RWPE2 (cell line): ENCODE measurements at regions not wholly inside any gene's neighbourhood (a gene's known extent, or its start where the extent isn't known, plus 50 kb on each side); places are given as distances from the start of the nearest gene placed in this dataset.

Experiments used
- ATAC-seq: fragments of 200-7000 bp; cut with Tn5 transposase; 3 replicates; pipeline ENCODE4 v1.9.1; 2021; ENCODE audit warnings: low read depth
- DNase-seq: peaks from one replicate; pipeline ENCODE4 v3.0.0-alpha.2; 2020; ENCODE audit warnings: low spot score
- H3K27ac ChIP-seq: fragments of 450-650 bp; 2 replicates; pipeline ENCODE4 v1.5.1; 2017; ENCODE audit warnings: mild to moderate bottlenecking; ENCODE audit not compliant: poor library complexity, severe bottlenecking
- H3K27me3 ChIP-seq: fragments of 250-450 bp; sonication (Bioruptor Pico); 2 replicates; pipeline ENCODE4 v1.5.1; 2021; ENCODE audit warnings: mild to moderate bottlenecking, moderate library complexity; ENCODE audit not compliant: insufficient read depth, poor library complexity, severe bottlenecking
- H3K36me3 ChIP-seq: fragments of 250-450 bp; sonication (Bioruptor Pico); 2 replicates; pipeline ENCODE4 v1.5.1; 2020; ENCODE audit warnings: low read depth, mild to moderate bottlenecking, moderate library complexity
- H3K4me1 ChIP-seq: fragments of 250-450 bp; sonication (Bioruptor Pico); 2 replicates; pipeline ENCODE4 v1.5.1; 2021; ENCODE audit warnings: mild to moderate bottlenecking, moderate library complexity; ENCODE audit not compliant: insufficient read depth, poor library complexity, severe bottlenecking
- H3K4me3 ChIP-seq: fragments of 250-450 bp; sonication (Bioruptor Pico); 2 replicates; pipeline ENCODE4 v1.5.1; 2021; ENCODE audit warnings: mild to moderate bottlenecking, moderate library complexity; ENCODE audit not compliant: severe bottlenecking
- H3K9me3 ChIP-seq: fragments of 250-450 bp; sonication (Bioruptor Pico); 2 replicates; pipeline ENCODE4 v1.5.1; 2021; ENCODE audit warnings: mild to moderate bottlenecking, moderate library complexity; ENCODE audit not compliant: severe bottlenecking
- TF ChIP-seq, protein P1 (sequence below): fragments of 450-650 bp; IDR thresholded peaks from one replicate; pipeline ENCODE4 v1.5.1; 2017; ENCODE audit warnings: mild to moderate bottlenecking, moderate library complexity; ENCODE audit not compliant: poor library complexity, severe bottlenecking

- H3K9me3 ChIP-seq = no peaks in the 10 kb centered on the region
- TF ChIP-seq, protein P1, sequence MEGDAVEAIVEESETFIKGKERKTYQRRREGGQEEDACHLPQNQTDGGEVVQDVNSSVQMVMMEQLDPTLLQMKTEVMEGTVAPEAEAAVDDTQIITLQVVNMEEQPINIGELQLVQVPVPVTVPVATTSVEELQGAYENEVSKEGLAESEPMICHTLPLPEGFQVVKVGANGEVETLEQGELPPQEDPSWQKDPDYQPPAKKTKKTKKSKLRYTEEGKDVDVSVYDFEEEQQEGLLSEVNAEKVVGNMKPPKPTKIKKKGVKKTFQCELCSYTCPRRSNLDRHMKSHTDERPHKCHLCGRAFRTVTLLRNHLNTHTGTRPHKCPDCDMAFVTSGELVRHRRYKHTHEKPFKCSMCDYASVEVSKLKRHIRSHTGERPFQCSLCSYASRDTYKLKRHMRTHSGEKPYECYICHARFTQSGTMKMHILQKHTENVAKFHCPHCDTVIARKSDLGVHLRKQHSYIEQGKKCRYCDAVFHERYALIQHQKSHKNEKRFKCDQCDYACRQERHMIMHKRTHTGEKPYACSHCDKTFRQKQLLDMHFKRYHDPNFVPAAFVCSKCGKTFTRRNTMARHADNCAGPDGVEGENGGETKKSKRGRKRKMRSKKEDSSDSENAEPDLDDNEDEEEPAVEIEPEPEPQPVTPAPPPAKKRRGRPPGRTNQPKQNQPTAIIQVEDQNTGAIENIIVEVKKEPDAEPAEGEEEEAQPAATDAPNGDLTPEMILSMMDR = no peak
- H3K27ac ChIP-seq = no peak overlapping the region
- DNase-seq = no peak
- peaks cover 2% of the 10 kb centered on the region for H3K4me1 ChIP-seq
- no peaks in the 10 kb centered on the region for H3K36me3 ChIP-seq
- H3K4me3 ChIP-seq = no peak overlapping the region
- ATAC-seq = no peak
- H3K27me3 ChIP-seq = no peaks in the 10 kb centered on the region
Measured at GRCh38 chr4:127534041-127534825, 98.5 kb upstream of the INTU start.

DNA sequence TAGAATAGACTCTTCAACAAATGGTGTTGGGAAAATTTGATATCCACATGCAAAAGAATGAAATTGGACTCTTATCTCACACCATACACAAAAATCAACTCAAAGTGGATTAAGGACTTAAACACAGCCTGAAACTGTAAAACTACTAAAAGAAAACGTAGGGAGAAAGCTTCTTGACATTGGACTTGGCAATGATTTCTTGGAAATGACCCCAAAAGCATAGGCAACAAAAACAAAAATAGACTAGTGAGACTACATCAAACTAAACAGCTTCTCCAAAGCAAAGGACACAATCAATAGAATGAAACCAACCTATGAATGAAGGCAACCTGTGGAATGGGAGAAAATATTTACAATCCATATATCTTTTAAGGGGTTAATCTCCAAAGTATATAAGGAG is 94.7 kb upstream of the INTU start:
- TF ChIP-seq, protein P1 = no peak
- Histone ChIP-seq H3K4me1 (peaks cover 2% of the 10 kb centered on the region), H3K27me3 (no peaks in the 10 kb centered on the region), H3K4me3 (no peak overlapping the region), H3K27ac (no peak overlapping the region), H3K9me3 (no peaks in the 10 kb centered on the region), H3K36me3 (no peaks in the 10 kb centered on the region)
- ATAC-seq = no peak
- DNase-seq = no peak

DNA sequence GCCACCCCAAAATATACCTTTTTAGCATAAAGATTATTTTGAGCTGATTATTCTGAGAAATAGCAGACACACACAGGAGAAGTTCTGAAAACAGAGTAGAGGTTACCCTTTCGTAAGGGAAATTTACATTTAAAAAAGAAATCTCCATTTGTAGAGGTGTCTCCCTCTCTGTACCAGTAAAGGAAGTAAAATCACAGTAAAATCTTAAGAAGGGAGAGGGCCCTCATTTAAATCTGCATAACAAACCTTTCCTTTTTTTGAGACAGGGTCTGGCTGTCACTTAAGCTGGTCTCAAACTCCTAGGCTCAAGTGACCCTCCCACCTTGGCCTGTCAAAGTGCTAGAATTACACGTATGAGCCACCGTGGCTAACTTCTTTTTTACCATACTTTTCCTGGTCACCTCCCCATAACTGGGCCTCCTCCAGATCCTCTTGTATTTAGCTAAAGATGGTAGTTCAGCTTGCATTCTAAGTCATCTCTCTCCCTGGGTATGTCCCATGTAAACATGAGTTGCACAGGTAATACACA is 92.2 kb upstream of the INTU start:
- Histone ChIP-seq H3K27me3 (no peaks in the 10 kb centered on the region), H3K36me3 (no peaks in the 10 kb centered on the region), H3K27ac (no peak overlapping the region), H3K4me1 (peaks cover 2% of the 10 kb centered on the region), H3K9me3 (no peaks in the 10 kb centered on the region), H3K4me3 (no peak overlapping the region)
- no peak for DNase-seq
- ATAC-seq = no peak
- TF ChIP-seq, protein P1 = no peak

GRCh38 chr4:127545271-127545670 is 87.5 kb upstream of the INTU start:
- DNase-seq (no peak), ATAC-seq (no peak)
- no peak overlapping the region for H3K27ac ChIP-seq
- H3K9me3 ChIP-seq = no peaks in the 10 kb centered on the region
- TF ChIP-seq, protein P1 = no peak
- no peaks in the 10 kb centered on the region for H3K36me3 ChIP-seq
- no peaks in the 10 kb centered on the region for H3K27me3 ChIP-seq
- H3K4me1 ChIP-seq = no peaks in the 10 kb centered on the region
- no peak overlapping the region for H3K4me3 ChIP-seq
